GM21576 (cell line): ENCODE measurements at regions not wholly inside any gene's neighbourhood (a gene's known extent, or its start where the extent isn't known, plus 50 kb on each side); places are given as distances from the start of the nearest gene placed in this dataset.
"Not testable (repeated sequence)": the region's sequence is repeated elsewhere in the genome, so short reads cannot be mapped to it uniquely, and the experiment has no call there.

Experiments used
- ATAC-seq: cut with Tn5 transposase; IDR thresholded peaks from one replicate; pipeline ENCODE4 v1.9.1; 2021; ENCODE audit warnings: mild to moderate bottlenecking, moderate library complexity; ENCODE audit not compliant: unreplicated experiment

GRCh38 chr9:78123808-78124207, 92.2 kb upstream of the GNAQ start:
- no peak for ATAC-seq

GRCh38 chr9:78122631-78123030, 91.0 kb upstream of the GNAQ start:
- ATAC-seq: no peak

- no peak for ATAC-seq
Measured at GRCh38 chr9:78121488-78121887, 89.9 kb upstream of the GNAQ start.

- peak; percentile 92 for ATAC-seq
Measured at GRCh38 chr9:78118742-78119473, 87.3 kb upstream of the GNAQ start.

- no peak for ATAC-seq
Measured at GRCh38 chr9:78115073-78115472, 83.5 kb upstream of the GNAQ start.

GRCh38 chr9:78114581-78114980, 83.0 kb upstream of the GNAQ start:
- ATAC-seq: no peak

- ATAC-seq: no peak
Measured at GRCh38 chr9:78112406-78112805, 80.8 kb upstream of the GNAQ start.

GRCh38 chr9:78112004-78112403, 80.4 kb upstream of the GNAQ start:
- no peak for ATAC-seq

GRCh38 chr9:78109075-78109474, 77.5 kb upstream of the GNAQ start:
- ATAC-seq: no peak

- not testable (repeated sequence) for ATAC-seq
Measured at GRCh38 chr9:78106586-78106985, 75.0 kb upstream of the GNAQ start.

- ATAC-seq: peak; percentile 89
Measured at GRCh38 chr9:78103971-78104433, 72.4 kb upstream of the GNAQ start.

- ATAC-seq: no peak
Measured at GRCh38 chr9:78101247-78101646, 69.6 kb upstream of the GNAQ start.

- ATAC-seq: no peak
Measured at GRCh38 chr9:78097541-78097940, 65.9 kb upstream of the GNAQ start.

- no peak for ATAC-seq
Measured at GRCh38 chr9:78091731-78092130, 60.1 kb upstream of the GNAQ start.

GRCh38 chr9:78089111-78089510, 57.5 kb upstream of the GNAQ start:
- no peak for ATAC-seq

- not testable (repeated sequence) for ATAC-seq
Measured at GRCh38 chr9:78088190-78088589, 56.6 kb upstream of the GNAQ start.
